Progenitor cell of endocrine pancreas (in vitro differentiated cells): ENCODE measurements at regions not wholly inside any gene's neighbourhood (a gene's known extent, or its start where the extent isn't known, plus 50 kb on each side); places are given as distances from the start of the nearest gene placed in this dataset.
"Not testable (repeated sequence)": the region's sequence is repeated elsewhere in the genome, so short reads cannot be mapped to it uniquely, and the experiment has no call there.

Experiments
- DNase-seq: peaks from one replicate; pipeline ENCODE4 v3.0.0; 2021; ENCODE audit warnings: low spot score; ENCODE audit not compliant: unreplicated experiment
- H3K27ac Mint-ChIP-seq: 2 replicates; pipeline ENCODE4 v1.8.0; 2021; ENCODE audit warnings: mild to moderate bottlenecking, moderate library complexity, mixed read lengths
- H3K27me3 Mint-ChIP-seq: 2 replicates; pipeline ENCODE4 v1.8.0; 2021; ENCODE audit warnings: mixed read lengths
- H3K36me3 Mint-ChIP-seq: 2 replicates; pipeline ENCODE4 v1.8.0; 2022; ENCODE audit warnings: mixed read lengths; ENCODE audit not compliant: insufficient read depth
- H3K4me1 Mint-ChIP-seq: 2 replicates; pipeline ENCODE4 v1.8.0; 2021; ENCODE audit warnings: low read depth, mixed read lengths
- H3K4me3 Mint-ChIP-seq: 2 replicates; pipeline ENCODE4 v1.8.0; 2021; ENCODE audit warnings: low read depth, mild to moderate bottlenecking, moderate library complexity, mixed read lengths
- H3K9me3 Mint-ChIP-seq: 2 replicates; pipeline ENCODE4 v1.8.0; 2021; ENCODE audit warnings: low read depth, mixed read lengths

DNA sequence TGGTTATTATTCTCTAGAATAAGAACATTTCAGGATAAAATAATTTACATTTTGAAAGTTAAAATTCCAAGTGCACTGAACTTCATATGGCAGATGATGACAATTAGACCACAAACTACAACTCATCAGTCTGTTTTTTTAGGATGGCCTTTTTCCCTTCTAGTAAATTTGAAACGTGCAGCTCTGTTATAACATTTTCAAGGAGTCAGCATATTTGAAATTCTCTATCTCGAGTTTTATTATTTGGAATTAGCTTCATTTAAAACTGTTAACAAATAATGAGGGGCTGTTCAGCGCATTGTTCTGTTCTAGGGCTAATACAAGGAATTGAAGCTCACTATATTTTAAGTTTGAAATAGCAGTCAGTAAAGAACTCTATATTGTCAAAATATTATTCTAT, 176.9 kb downstream of the ZNF37A start:
- H3K27me3 Mint-ChIP-seq, DNase-seq, H3K27ac Mint-ChIP-seq, H3K4me1 Mint-ChIP-seq, H3K4me3 Mint-ChIP-seq, H3K36me3 Mint-ChIP-seq: not testable (repeated sequence)
- peaks cover 29% of the 10 kb centered on the region for H3K9me3 Mint-ChIP-seq

DNA sequence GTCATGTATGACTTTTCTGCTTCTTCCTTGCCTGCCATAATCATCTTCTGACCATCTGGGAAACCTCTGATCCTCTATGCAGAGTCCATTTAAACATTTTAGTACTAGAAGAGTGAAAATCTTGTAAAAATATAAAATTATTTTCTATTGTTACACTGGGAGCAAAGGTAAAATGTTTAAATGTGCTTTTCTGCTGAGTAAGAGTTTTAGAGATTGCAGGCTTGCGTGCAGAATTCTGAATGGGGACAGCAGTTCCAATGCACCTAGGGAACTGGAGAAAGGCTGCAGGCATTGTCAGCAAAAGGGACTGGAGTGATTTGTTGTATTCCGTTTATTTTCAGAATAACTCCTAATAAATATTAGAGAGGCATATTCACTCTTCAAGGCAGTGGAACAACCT, 180.7 kb downstream of the ZNF37A start:
- peaks cover 14% of the 10 kb centered on the region for H3K9me3 Mint-ChIP-seq
- H3K4me1 Mint-ChIP-seq, DNase-seq, H3K36me3 Mint-ChIP-seq, H3K4me3 Mint-ChIP-seq, H3K27ac Mint-ChIP-seq, H3K27me3 Mint-ChIP-seq: not testable (repeated sequence)

DNA sequence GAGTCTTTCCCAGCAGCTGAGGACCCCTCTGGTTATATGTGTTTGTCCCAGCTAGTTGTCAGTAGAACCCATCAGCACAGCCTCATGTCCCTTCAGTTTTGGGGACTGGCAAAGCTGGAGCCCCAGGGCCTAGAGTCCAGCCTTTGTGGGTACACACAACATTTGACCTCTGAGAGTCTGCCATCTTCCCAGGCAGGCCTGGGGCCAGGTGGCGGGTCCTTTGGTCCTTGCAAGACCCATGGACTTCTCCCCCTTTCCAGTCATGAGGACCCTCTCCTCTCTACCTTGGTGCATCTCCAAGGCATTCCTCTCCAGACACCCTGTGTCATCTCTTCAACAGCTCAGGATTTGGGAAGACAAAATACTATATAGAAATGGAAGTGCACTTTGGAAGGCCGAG, 198.4 kb downstream of the ZNF37A start:
- H3K4me3 Mint-ChIP-seq, H3K27ac Mint-ChIP-seq, H3K27me3 Mint-ChIP-seq, DNase-seq, H3K36me3 Mint-ChIP-seq, H3K4me1 Mint-ChIP-seq: not testable (repeated sequence)
- peaks cover 21% of the 10 kb centered on the region for H3K9me3 Mint-ChIP-seq

DNA sequence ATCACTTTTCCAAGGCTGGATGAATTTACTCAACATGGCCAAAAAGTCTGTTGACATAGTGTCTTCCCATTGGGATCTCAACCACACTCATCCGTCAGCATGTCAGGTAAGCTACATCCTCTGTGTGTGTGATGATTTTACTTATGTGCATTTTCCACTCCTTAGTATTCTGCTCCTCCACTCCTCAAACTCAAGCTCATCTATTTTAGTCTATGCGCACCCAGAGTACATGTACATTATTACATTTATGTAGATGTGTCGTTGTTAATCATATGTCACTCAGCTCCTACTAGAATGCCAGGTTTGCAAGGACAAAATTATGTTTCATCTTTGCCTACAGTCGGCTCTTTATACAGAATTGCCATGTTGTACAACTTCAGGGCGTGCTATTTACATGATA, 216.0 kb downstream of the ZNF37A start:
- H3K36me3 Mint-ChIP-seq, result not testable (repeated sequence)

DNA sequence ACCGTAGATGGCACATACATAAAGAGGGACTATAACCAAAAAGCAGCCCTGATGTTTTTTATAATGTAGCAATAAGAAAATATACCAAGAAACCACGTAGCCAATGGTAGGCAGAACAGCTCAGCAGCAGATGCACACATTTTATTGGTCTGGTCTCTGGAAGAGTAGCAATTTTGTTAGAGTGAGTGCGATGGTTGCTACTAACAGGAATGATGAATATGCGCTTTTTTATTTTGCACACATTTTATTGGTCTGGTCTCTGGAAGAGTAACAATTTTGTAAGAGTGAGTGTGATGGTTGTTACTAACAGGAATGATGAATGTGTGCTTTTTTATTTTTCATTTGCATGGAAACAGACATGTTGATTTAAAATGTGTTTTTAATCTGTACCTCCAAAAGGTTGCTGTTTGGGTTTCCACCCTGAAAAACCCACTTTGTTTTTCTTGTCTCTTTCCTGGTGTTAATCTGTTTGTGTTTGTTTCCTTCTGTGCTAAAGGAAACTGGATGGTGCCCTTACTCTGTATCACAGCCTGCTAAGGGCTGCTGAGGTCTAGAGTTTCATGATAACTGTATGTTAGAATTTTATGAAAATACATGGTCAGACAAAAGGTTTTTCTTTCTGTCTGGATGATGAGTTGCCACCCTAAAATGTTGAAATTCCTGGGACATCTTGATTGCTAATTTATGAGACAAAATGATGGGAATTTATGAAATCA, 221.1 kb downstream of the ZNF37A start:
- peaks cover 40% of the 10 kb centered on the region for H3K9me3 Mint-ChIP-seq
- H3K4me3 Mint-ChIP-seq, H3K27ac Mint-ChIP-seq, H3K36me3 Mint-ChIP-seq, DNase-seq, H3K27me3 Mint-ChIP-seq, H3K4me1 Mint-ChIP-seq: not testable (repeated sequence)

More for the DNA sequence above, 216.0 kb downstream of the ZNF37A start:
- H3K27me3 Mint-ChIP-seq, H3K27ac Mint-ChIP-seq, DNase-seq, H3K4me3 Mint-ChIP-seq, H3K4me1 Mint-ChIP-seq: not testable (repeated sequence)
- H3K9me3 Mint-ChIP-seq, result peaks cover 33% of the 10 kb centered on the region

DNA sequence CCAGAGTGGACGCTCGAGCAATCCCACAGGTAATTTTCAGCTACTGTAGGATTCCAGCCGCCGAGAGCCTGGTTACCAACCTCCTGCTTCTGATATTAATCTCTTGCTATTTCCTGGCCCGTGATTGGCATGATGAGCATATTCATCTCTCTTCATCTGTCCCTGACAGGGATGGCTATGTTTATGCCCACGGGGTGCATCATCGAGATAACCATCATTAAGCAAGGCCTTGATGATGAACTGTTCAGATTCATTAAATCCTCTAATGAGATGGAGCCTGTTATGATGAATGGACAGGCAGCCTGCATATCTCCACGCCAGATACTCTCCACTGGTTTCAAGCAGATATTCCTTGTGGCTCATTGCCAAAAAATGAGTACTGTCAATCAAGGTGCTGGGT, 227.3 kb downstream of the ZNF37A start:
- H3K27ac Mint-ChIP-seq, H3K36me3 Mint-ChIP-seq, H3K4me3 Mint-ChIP-seq, DNase-seq, H3K27me3 Mint-ChIP-seq, H3K4me1 Mint-ChIP-seq: not testable (repeated sequence)
- H3K9me3 Mint-ChIP-seq, result peaks cover 46% of the 10 kb centered on the region

DNA sequence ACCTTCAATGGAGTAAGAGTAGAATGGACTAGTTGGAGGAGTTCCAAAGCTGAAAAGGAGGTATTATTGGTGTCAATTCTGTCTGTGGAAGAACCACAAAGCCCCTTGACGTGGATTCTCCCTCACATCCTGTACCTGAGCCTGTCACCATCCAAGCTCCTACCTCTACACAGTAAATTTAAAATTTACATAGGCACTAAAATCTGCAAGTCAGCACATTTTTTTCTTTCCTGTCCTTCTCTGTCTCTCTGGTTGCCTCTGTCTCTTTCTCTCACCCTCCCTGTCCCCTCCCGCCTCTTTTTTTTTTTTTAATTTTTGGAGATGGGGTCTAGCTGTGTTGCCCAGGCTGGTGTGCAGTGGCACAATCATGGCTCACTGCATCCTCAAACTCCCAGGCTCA, 236.2 kb downstream of the ZNF37A start:
- H3K27me3 Mint-ChIP-seq, H3K4me3 Mint-ChIP-seq, H3K27ac Mint-ChIP-seq, H3K36me3 Mint-ChIP-seq, DNase-seq, H3K4me1 Mint-ChIP-seq: not testable (repeated sequence)
- H3K9me3 Mint-ChIP-seq, result peaks cover 14% of the 10 kb centered on the region

DNA sequence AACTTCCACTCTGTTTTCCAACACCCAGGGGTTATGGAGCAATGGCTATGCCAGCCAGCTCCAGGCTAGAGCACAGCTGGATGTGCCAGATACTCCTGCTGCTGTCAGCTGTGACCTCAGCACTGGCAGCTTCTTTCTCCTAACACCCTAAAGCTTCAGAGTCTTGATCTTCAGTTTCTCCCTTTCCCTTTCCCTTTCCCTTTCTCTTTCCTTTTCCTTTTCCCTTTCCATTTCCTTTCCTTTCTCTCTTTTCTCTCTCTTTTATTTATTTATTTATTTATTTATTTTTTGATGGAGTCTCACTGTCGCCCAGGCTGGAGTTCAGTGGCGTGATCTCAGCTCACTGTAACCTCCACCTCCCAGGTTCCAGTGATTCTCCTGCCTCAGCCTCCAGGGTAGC, 237.0 kb downstream of the ZNF37A start:
- H3K27me3 Mint-ChIP-seq, result not testable (repeated sequence)
- peaks cover 17% of the 10 kb centered on the region for H3K9me3 Mint-ChIP-seq

DNA sequence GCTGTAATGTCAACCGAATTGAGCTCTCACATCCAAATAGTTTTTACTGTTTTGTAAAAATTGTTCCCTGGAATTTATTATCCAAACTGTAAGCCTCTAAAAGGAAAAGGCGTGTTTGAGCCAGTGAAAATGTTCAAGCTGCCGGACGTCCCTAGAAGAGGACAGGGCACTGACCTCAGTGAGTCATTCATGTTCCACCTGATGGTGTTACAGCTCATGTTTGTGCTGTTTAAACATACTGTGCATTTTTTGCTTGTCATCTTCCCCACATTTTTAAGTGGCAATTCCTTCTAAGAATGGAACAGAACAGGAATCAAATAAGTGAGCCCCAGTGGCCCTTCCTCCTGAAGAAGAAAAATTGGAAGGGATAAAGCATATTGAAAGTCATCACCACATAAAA, 239.6 kb downstream of the ZNF37A start:
- not testable (repeated sequence) for DNase-seq, H3K36me3 Mint-ChIP-seq, H3K4me1 Mint-ChIP-seq, H3K27ac Mint-ChIP-seq, H3K4me3 Mint-ChIP-seq, H3K27me3 Mint-ChIP-seq
- peaks cover 19% of the 10 kb centered on the region for H3K9me3 Mint-ChIP-seq

More for the DNA sequence above, 237.0 kb downstream of the ZNF37A start:
- not testable (repeated sequence) for DNase-seq, H3K4me3 Mint-ChIP-seq, H3K36me3 Mint-ChIP-seq, H3K27ac Mint-ChIP-seq, H3K4me1 Mint-ChIP-seq

DNA sequence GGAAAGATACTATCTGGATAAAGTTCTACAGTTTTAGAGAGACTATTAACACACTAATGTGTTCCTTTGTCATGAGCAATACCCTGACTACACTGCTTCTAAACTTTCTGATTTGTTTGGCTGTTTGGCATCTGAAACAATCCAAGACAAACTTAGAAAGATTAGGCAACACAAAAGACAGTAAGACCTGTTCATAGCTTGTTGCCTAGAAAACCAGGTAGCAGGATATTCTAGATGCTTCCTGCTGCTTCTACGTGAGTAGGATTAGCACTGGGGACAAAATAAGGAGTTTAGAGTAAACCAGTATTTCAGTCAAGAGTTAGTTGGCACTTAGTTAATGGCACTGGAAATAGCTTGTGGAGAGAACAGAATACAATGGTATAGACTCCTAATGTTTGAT, 256.5 kb downstream of the ZNF37A start:
- peaks cover 32% of the 10 kb centered on the region for H3K9me3 Mint-ChIP-seq
- H3K4me3 Mint-ChIP-seq, H3K27me3 Mint-ChIP-seq, H3K27ac Mint-ChIP-seq, H3K4me1 Mint-ChIP-seq, DNase-seq, H3K36me3 Mint-ChIP-seq: not testable (repeated sequence)

DNA sequence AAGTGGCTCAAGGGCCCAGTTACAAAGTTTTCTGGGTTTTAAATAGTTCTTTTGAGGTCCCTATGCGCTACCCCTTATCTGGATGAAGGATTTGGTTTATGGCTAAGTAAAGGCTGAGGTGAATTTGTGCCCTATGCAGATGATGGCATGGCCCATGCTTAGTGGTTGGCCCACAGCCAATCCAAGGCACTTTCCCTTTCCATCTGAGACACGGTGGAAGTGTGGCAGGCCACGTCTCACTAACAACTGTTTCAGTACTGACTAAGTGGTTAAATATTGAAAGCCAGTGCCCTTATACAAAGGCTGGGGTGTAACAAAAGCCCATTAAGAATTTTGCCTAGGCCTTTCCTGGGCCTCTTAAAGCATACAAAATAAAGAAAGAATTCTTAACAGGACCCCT, 260.3 kb downstream of the ZNF37A start:
- not testable (repeated sequence) for H3K4me1 Mint-ChIP-seq, H3K4me3 Mint-ChIP-seq, DNase-seq, H3K36me3 Mint-ChIP-seq, H3K9me3 Mint-ChIP-seq, H3K27me3 Mint-ChIP-seq
- H3K27ac Mint-ChIP-seq, result peak overlapping the region; percentile 74

DNA sequence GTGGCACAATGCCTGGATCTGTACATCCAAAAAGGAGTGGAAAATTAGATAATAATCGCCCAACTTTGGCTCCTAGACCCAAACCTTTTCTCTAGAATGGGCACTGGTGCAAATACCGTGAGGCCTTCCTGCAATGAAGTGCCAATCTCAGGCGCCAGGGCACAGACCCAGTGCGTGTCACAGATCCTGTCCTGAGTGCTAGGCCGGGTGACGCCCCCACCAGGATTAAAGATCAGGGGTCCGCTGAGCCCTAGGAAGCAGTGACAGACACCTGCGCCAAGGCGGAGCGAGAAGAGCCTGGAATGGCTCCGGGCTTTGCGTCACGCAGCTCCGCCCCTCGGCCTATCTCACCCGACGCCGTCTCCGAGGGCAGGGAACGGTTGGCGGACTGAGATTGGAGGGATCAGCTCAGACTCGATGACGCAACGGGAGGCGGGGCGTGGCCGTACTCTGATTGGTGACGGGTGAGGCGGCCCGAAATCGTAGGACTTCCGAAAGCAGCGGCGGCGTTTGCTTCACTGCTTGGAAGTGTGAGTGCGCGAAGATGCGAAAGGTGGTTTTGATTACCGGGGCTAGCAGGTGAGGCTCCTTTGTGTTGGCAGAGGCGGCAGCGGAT, 261.9 kb downstream of the ZNF37A start:
- Mint-ChIP-seq H3K27ac (peak overlapping the region; percentile 96), H3K4me3 (peak overlapping the region; percentile 83)
- H3K9me3 Mint-ChIP-seq, H3K27me3 Mint-ChIP-seq, H3K36me3 Mint-ChIP-seq, H3K4me1 Mint-ChIP-seq: not testable (repeated sequence)
- peak; percentile 35 for DNase-seq

DNA sequence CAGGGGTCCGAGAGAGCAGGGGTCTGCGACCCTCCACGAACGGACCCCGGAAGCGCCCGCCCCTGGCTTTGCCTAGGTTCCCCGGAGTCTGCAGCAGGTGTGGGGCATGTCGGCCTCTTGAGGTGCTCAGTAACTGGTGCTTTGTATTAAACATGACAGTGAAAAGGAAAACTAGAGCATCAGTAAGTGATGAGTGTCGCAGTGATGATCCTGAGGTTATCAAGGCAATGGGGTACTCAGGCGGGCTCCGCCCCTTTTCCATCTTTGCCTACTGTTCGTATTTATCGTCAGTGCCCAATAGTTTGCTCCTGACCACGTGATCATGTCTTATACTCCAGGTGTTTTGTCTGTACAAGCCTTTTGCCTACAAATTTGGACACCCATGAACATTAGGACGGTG, 262.4 kb downstream of the ZNF37A start:
- H3K9me3 Mint-ChIP-seq, H3K4me1 Mint-ChIP-seq: not testable (repeated sequence)
- peak overlapping the region; percentile 96 for H3K27ac Mint-ChIP-seq

More for the DNA sequence above, 262.4 kb downstream of the ZNF37A start:
- peak overlapping the region; percentile 83 for H3K4me3 Mint-ChIP-seq
- H3K27me3 Mint-ChIP-seq, DNase-seq, H3K36me3 Mint-ChIP-seq: not testable (repeated sequence)
